Ovary (tissue), 1 donor: ENCODE measurements at regions not wholly inside any gene's neighbourhood (a gene's known extent, or its start where the extent isn't known, plus 50 kb on each side); places are given as distances from the start of the nearest gene placed in this dataset.

Source experiments
- EP300 ChIP-seq: sonication (generic); formaldehyde crosslinking; IDR thresholded peaks from one replicate; pipeline ENCODE4 v1.6.1; 2017; ENCODE audit warnings: antibody characterized with exemption
- POLR2A ChIP-seq: fragments of 450-650 bp; IDR thresholded peaks from one replicate; pipeline ENCODE4 v1.6.1; 2017; ENCODE audit warnings: antibody characterized with exemption, mild to moderate bottlenecking, moderate library complexity

DNA sequence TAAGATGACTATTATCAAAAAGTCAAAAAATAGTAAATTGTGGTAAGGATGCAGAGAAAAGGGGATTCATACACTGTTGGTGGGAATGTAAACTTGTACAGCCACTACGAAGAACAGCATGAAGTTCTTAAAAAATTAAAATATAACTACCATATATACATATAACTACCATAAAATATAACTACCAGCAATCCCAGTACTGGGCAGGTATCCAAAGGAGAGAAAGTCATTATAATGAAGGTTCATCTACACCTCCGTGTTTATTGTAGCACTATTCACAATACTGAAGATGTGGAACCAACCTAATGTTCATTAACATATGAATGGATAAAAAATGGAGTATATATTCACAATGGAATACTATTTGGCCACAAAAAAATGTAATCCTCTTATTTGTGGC lies 360.9 kb upstream of the CT83 start:
- no peak for TF ChIP-seq POLR2A
- no peak for TF ChIP-seq EP300
